ENCODE measurements at regions not wholly inside any gene's neighbourhood (a gene's known extent, or its start where the extent isn't known, plus 50 kb on each side); places are given as distances from the start of the nearest gene placed in this dataset.

- DNase-seq (ENCODE audit: insufficient read length, low spot score) (no peak), FAIRE-seq (no peak)
- TF ChIP-seq CTCF (IDR thresholded peaks at IDR 0.05; ENCODE audit: insufficient read depth, missing control alignments): no peak
Measured at GRCh38 chr9:21584890-21585289, 102.8 kb upstream of the IFNE start.

GRCh38 chr9:21585756-21586752 lies 103.9 kb upstream of the IFNE start:
- DNase-seq (ENCODE audit: insufficient read length, low spot score): no peak
- no peak for TF ChIP-seq CTCF (IDR thresholded peaks at IDR 0.05; ENCODE audit: insufficient read depth, missing control alignments)
- FAIRE-seq: no peak

- no peak for DNase-seq (ENCODE audit: insufficient read length, low spot score)
- FAIRE-seq: no peak
- no peak for TF ChIP-seq CTCF (IDR thresholded peaks at IDR 0.05; ENCODE audit: insufficient read depth, missing control alignments)
Measured at GRCh38 chr9:21589344-21590056, 107.4 kb upstream of the IFNE start.

- DNase-seq (ENCODE audit: insufficient read length, low spot score) (no peak), FAIRE-seq (no peak)
- TF ChIP-seq CTCF (IDR thresholded peaks at IDR 0.05; ENCODE audit: insufficient read depth, missing control alignments): no peak
Measured at GRCh38 chr9:21590058-21590996, 108.2 kb upstream of the IFNE start.

GRCh38 chr9:21591221-21592062 lies 109.3 kb upstream of the IFNE start:
- TF ChIP-seq CTCF (IDR thresholded peaks at IDR 0.05; ENCODE audit: insufficient read depth, missing control alignments): no peak
- no peak for DNase-seq (ENCODE audit: insufficient read length, low spot score)
- FAIRE-seq: no peak

GRCh38 chr9:21592063-21592338 lies 109.9 kb upstream of the IFNE start:
- no peak for DNase-seq (ENCODE audit: insufficient read length, low spot score)
- TF ChIP-seq CTCF (IDR thresholded peaks at IDR 0.05; ENCODE audit: insufficient read depth, missing control alignments): no peak
- FAIRE-seq: no peak

Measured in D721Med (cell line).